ENCODE measurements at regions not wholly inside any gene's neighbourhood (a gene's known extent, or its start where the extent isn't known, plus 50 kb on each side); places are given as distances from the start of the nearest gene placed in this dataset.
"Not testable (repeated sequence)": the region's sequence is repeated elsewhere in the genome, so short reads cannot be mapped to it uniquely, and the experiment has no call there.

- FAIRE-seq, result no peak
These were observed 102.6 kb upstream of the SATB1 start for GRCh38 chr3:18527691-18528090.

GRCh38 chr3:18526667-18527066 is 101.5 kb upstream of the SATB1 start:
- FAIRE-seq, result no peak

- FAIRE-seq, result not testable (repeated sequence)
These were observed 91.0 kb upstream of the SATB1 start for GRCh38 chr3:18516170-18516569.

- FAIRE-seq, result no peak
These were observed 88.0 kb upstream of the SATB1 start for GRCh38 chr3:18513091-18513490.

- FAIRE-seq, result no peak
These were observed 86.9 kb upstream of the SATB1 start for GRCh38 chr3:18512007-18512406.

GRCh38 chr3:18510947-18511346 is 85.8 kb upstream of the SATB1 start:
- FAIRE-seq, result no peak

- FAIRE-seq, result no peak
These were observed 82.2 kb upstream of the SATB1 start for GRCh38 chr3:18507333-18507732.

- no peak for FAIRE-seq
These were observed 79.9 kb upstream of the SATB1 start for GRCh38 chr3:18505056-18505455.

- no peak for FAIRE-seq
These were observed 76.7 kb upstream of the SATB1 start for GRCh38 chr3:18501679-18502343.

GRCh38 chr3:18500322-18500721 is 75.2 kb upstream of the SATB1 start:
- FAIRE-seq, result no peak

GRCh38 chr3:18499301-18499700 is 74.2 kb upstream of the SATB1 start:
- no peak for FAIRE-seq

GRCh38 chr3:18494251-18494650 is 69.1 kb upstream of the SATB1 start:
- no peak for FAIRE-seq

- FAIRE-seq, result no peak
These were observed 64.8 kb upstream of the SATB1 start for GRCh38 chr3:18489939-18490338.

- FAIRE-seq, result no peak
These were observed 58.1 kb upstream of the SATB1 start for GRCh38 chr3:18483226-18483625.

- no peak for FAIRE-seq
These were observed 56.9 kb upstream of the SATB1 start for GRCh38 chr3:18481946-18482548.

- FAIRE-seq, result no peak
These were observed 52.5 kb upstream of the SATB1 start for GRCh38 chr3:18477620-18478019.

Data from G401.6 (cell line).